ENCODE measurements at regions not wholly inside any gene's neighbourhood (a gene's known extent, or its start where the extent isn't known, plus 50 kb on each side); places are given as distances from the start of the nearest gene placed in this dataset.

- 0 out of 2 replicates have a peak, but pooled peaks cover 3% of the 10 kb centered on the region for H3K27me3 ChIP-seq (ENCODE audit: insufficient read depth, low read length)
- H3K4me1 ChIP-seq (ENCODE audit: control insufficient read depth, insufficient read depth, low read length, unreplicated experiment), result no peaks in the 10 kb centered on the region
- H3K79me2 ChIP-seq (ENCODE audit: control insufficient read depth, insufficient read depth, low read length, unreplicated experiment), result no peaks in the 10 kb centered on the region
- no peak overlapping the region for H3K4me3 ChIP-seq (ENCODE audit: low read depth, low read length)
- no peaks in the 10 kb centered on the region for H3K36me3 ChIP-seq (ENCODE audit: insufficient read depth, low read length)
- H3K27ac ChIP-seq (ENCODE audit: low read depth, low read length), result no peak overlapping the region
- no peak overlapping the region for H2AFZ ChIP-seq (ENCODE audit: low read length, unreplicated experiment)
These were observed 105.4 kb upstream of the CDH11 start for GRCh38 chr16:65227150-65227835.

DNA sequence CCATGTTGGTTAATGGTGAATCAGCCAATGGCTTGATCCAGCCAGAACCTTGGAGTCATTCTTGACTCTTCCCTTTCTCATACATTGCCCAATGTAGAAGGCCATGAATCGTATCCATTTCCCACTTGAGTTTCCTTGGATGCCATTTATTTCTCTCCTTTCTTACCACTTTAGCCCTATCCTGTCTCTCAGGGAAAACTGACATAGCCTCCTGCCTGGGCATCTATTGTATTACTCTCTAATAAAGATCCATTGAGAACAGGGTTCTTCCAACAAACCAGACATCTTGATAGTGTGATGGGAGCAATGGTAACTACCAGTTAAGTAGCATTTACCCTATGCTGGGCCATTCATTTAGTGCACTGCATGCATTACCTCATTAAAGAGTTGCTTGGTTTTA is 104.2 kb upstream of the CDH11 start:
- Histone ChIP-seq H3K27ac (ENCODE audit: low read depth, low read length) (no peak overlapping the region), H2AFZ (ENCODE audit: low read length, unreplicated experiment) (no peak overlapping the region), H3K4me3 (ENCODE audit: low read depth, low read length) (no peak overlapping the region), H3K36me3 (ENCODE audit: insufficient read depth, low read length) (no peaks in the 10 kb centered on the region), H3K27me3 (ENCODE audit: insufficient read depth, low read length) (0 out of 2 replicates have a peak, but pooled peaks cover 3% of the 10 kb centered on the region), H3K79me2 (ENCODE audit: control insufficient read depth, insufficient read depth, low read length, unreplicated experiment) (no peaks in the 10 kb centered on the region), H3K4me1 (ENCODE audit: control insufficient read depth, insufficient read depth, low read length, unreplicated experiment) (no peaks in the 10 kb centered on the region)

GRCh38 chr16:65225488-65225887 is 103.6 kb upstream of the CDH11 start:
- Histone ChIP-seq H3K36me3 (ENCODE audit: insufficient read depth, low read length) (no peaks in the 10 kb centered on the region), H3K4me1 (ENCODE audit: control insufficient read depth, insufficient read depth, low read length, unreplicated experiment) (no peaks in the 10 kb centered on the region), H3K27ac (ENCODE audit: low read depth, low read length) (no peak overlapping the region), H3K4me3 (ENCODE audit: low read depth, low read length) (no peak overlapping the region), H2AFZ (ENCODE audit: low read length, unreplicated experiment) (no peak overlapping the region), H3K79me2 (ENCODE audit: control insufficient read depth, insufficient read depth, low read length, unreplicated experiment) (no peaks in the 10 kb centered on the region), H3K27me3 (ENCODE audit: insufficient read depth, low read length) (0 out of 2 replicates have a peak, but pooled peaks cover 3% of the 10 kb centered on the region)

GRCh38 chr16:65224994-65225393 is 103.1 kb upstream of the CDH11 start:
- Histone ChIP-seq H3K4me1 (ENCODE audit: control insufficient read depth, insufficient read depth, low read length, unreplicated experiment) (no peaks in the 10 kb centered on the region), H3K27ac (ENCODE audit: low read depth, low read length) (no peak overlapping the region), H3K36me3 (ENCODE audit: insufficient read depth, low read length) (no peaks in the 10 kb centered on the region), H2AFZ (ENCODE audit: low read length, unreplicated experiment) (no peak overlapping the region), H3K79me2 (ENCODE audit: control insufficient read depth, insufficient read depth, low read length, unreplicated experiment) (no peaks in the 10 kb centered on the region), H3K27me3 (ENCODE audit: insufficient read depth, low read length) (0 out of 2 replicates have a peak, but pooled peaks cover 3% of the 10 kb centered on the region), H3K4me3 (ENCODE audit: low read depth, low read length) (no peak overlapping the region)

DNA sequence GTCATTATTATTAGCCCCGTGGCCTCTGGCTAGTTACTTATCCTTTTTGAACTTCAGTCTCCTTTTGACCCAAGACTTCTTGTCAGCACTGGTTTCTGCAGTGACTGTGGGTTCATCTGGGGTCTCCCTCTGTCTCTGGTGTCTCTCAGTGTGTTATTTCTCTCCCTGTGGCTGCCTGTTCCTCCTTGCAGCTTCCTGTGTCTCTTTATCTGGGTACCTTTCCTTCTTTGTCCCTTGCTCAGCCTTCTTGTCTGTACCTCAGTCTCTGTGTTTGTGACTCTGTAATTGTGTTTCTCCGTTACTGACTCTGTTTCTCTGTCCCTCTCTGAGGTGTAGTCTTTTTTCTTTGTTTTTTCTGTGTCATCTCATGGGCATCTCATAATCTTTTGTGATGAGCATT is 102.6 kb upstream of the CDH11 start:
- H3K4me3 ChIP-seq (ENCODE audit: low read depth, low read length), result no peak overlapping the region
- H3K36me3 ChIP-seq (ENCODE audit: insufficient read depth, low read length), result no peaks in the 10 kb centered on the region
- no peak overlapping the region for H3K27ac ChIP-seq (ENCODE audit: low read depth, low read length)
- H3K27me3 ChIP-seq (ENCODE audit: insufficient read depth, low read length), result 0 out of 2 replicates have a peak, but pooled peaks cover 3% of the 10 kb centered on the region
- no peaks in the 10 kb centered on the region for H3K79me2 ChIP-seq (ENCODE audit: control insufficient read depth, insufficient read depth, low read length, unreplicated experiment)
- no peaks in the 10 kb centered on the region for H3K4me1 ChIP-seq (ENCODE audit: control insufficient read depth, insufficient read depth, low read length, unreplicated experiment)
- no peak overlapping the region for H2AFZ ChIP-seq (ENCODE audit: low read length, unreplicated experiment)

DNA sequence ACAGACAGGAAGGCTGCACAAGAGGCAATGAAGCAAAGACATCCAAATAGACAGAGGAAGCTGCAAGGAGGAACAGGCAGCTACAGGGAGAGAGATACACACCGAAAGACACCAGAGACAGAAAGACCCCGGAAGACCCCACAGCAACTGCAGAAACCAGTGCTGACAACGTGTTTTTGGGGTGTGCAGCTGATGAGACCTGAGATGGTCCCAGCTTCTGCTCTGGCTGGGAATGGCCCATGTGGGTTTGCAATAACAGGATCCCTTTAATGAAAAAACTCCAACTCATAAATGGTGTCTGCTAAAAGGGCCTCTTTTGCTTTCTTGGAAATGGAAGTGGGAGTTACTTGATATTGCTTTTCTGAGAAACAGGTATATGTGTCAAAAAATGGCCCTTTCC is 101.5 kb upstream of the CDH11 start:
- 0 out of 2 replicates have a peak, but pooled peaks cover 3% of the 10 kb centered on the region for H3K27me3 ChIP-seq (ENCODE audit: insufficient read depth, low read length)
- no peaks in the 10 kb centered on the region for H3K4me1 ChIP-seq (ENCODE audit: control insufficient read depth, insufficient read depth, low read length, unreplicated experiment)
- H3K36me3 ChIP-seq (ENCODE audit: insufficient read depth, low read length), result no peaks in the 10 kb centered on the region
- H2AFZ ChIP-seq (ENCODE audit: low read length, unreplicated experiment), result no peak overlapping the region
- no peaks in the 10 kb centered on the region for H3K79me2 ChIP-seq (ENCODE audit: control insufficient read depth, insufficient read depth, low read length, unreplicated experiment)
- no peak overlapping the region for H3K4me3 ChIP-seq (ENCODE audit: low read depth, low read length)
- no peak overlapping the region for H3K27ac ChIP-seq (ENCODE audit: low read depth, low read length)

GRCh38 chr16:65222536-65222935 is 100.7 kb upstream of the CDH11 start:
- Histone ChIP-seq H3K27ac (ENCODE audit: low read depth, low read length) (no peak overlapping the region), H2AFZ (ENCODE audit: low read length, unreplicated experiment) (no peak overlapping the region), H3K36me3 (ENCODE audit: insufficient read depth, low read length) (no peaks in the 10 kb centered on the region), H3K4me1 (ENCODE audit: control insufficient read depth, insufficient read depth, low read length, unreplicated experiment) (no peaks in the 10 kb centered on the region), H3K79me2 (ENCODE audit: control insufficient read depth, insufficient read depth, low read length, unreplicated experiment) (no peaks in the 10 kb centered on the region), H3K4me3 (ENCODE audit: low read depth, low read length) (no peak overlapping the region), H3K27me3 (ENCODE audit: insufficient read depth, low read length) (0 out of 2 replicates have a peak, but pooled peaks cover 3% of the 10 kb centered on the region)

DNA sequence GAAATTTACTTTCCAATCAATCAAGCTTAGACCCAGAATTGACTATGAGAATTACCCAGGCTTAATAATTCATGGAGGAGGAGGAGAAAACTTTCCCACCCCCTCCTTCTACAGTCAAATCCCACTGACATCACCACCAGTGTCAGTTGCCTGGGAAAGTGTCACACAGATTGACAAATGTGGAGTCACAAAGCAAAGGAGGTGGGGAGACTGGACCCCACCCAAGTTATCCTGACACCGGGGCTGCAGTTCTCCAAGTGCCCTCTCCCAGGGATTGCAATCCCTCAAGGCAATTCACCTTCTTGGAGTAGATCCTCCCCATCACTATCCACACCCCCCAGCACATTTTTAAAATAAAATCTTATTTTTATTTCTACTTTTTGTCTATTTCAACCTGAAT is 100.2 kb upstream of the CDH11 start:
- no peak overlapping the region for H3K4me3 ChIP-seq (ENCODE audit: low read depth, low read length)
- H2AFZ ChIP-seq (ENCODE audit: low read length, unreplicated experiment), result no peak overlapping the region
- H3K36me3 ChIP-seq (ENCODE audit: insufficient read depth, low read length), result no peaks in the 10 kb centered on the region
- no peaks in the 10 kb centered on the region for H3K79me2 ChIP-seq (ENCODE audit: control insufficient read depth, insufficient read depth, low read length, unreplicated experiment)
- no peaks in the 10 kb centered on the region for H3K4me1 ChIP-seq (ENCODE audit: control insufficient read depth, insufficient read depth, low read length, unreplicated experiment)
- H3K27ac ChIP-seq (ENCODE audit: low read depth, low read length), result no peak overlapping the region
- H3K27me3 ChIP-seq (ENCODE audit: insufficient read depth, low read length), result 0 out of 2 replicates have a peak, but pooled peaks cover 3% of the 10 kb centered on the region

- H3K79me2 ChIP-seq (ENCODE audit: control insufficient read depth, insufficient read depth, low read length, unreplicated experiment), result no peaks in the 10 kb centered on the region
- H3K4me1 ChIP-seq (ENCODE audit: control insufficient read depth, insufficient read depth, low read length, unreplicated experiment), result no peaks in the 10 kb centered on the region
- no peaks in the 10 kb centered on the region for H3K27me3 ChIP-seq (ENCODE audit: insufficient read depth, low read length)
- H2AFZ ChIP-seq (ENCODE audit: low read length, unreplicated experiment), result no peak overlapping the region
- no peaks in the 10 kb centered on the region for H3K36me3 ChIP-seq (ENCODE audit: insufficient read depth, low read length)
- H3K27ac ChIP-seq (ENCODE audit: low read depth, low read length), result no peak overlapping the region
- no peak overlapping the region for H3K4me3 ChIP-seq (ENCODE audit: low read depth, low read length)
These were observed 97.9 kb upstream of the CDH11 start for GRCh38 chr16:65219786-65220185.

DNA sequence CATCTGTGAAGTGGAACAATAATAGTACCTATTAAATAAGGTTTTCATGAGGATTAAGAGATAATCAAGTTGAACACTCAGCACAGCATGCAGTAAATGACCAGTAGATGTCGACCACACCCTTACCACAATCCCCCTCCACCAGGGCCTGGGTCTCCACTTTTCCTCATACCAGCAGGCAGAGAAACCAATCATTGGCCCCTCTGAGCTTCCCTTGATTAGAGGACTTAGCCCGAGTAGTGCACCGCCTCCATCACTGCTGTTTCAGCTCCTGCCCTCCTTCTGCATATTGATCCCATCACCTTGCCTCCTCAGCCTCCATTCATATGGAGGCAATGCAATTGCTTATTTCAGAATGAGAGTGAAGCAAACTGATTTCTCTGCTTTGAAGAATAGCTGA is 96.5 kb upstream of the CDH11 start:
- H3K79me2 ChIP-seq (ENCODE audit: control insufficient read depth, insufficient read depth, low read length, unreplicated experiment), result no peaks in the 10 kb centered on the region
- H3K27me3 ChIP-seq (ENCODE audit: insufficient read depth, low read length), result no peaks in the 10 kb centered on the region
- no peaks in the 10 kb centered on the region for H3K36me3 ChIP-seq (ENCODE audit: insufficient read depth, low read length)
- no peak overlapping the region for H2AFZ ChIP-seq (ENCODE audit: low read length, unreplicated experiment)
- H3K27ac ChIP-seq (ENCODE audit: low read depth, low read length), result no peak overlapping the region
- no peak overlapping the region for H3K4me3 ChIP-seq (ENCODE audit: low read depth, low read length)
- no peaks in the 10 kb centered on the region for H3K4me1 ChIP-seq (ENCODE audit: control insufficient read depth, insufficient read depth, low read length, unreplicated experiment)

DNA sequence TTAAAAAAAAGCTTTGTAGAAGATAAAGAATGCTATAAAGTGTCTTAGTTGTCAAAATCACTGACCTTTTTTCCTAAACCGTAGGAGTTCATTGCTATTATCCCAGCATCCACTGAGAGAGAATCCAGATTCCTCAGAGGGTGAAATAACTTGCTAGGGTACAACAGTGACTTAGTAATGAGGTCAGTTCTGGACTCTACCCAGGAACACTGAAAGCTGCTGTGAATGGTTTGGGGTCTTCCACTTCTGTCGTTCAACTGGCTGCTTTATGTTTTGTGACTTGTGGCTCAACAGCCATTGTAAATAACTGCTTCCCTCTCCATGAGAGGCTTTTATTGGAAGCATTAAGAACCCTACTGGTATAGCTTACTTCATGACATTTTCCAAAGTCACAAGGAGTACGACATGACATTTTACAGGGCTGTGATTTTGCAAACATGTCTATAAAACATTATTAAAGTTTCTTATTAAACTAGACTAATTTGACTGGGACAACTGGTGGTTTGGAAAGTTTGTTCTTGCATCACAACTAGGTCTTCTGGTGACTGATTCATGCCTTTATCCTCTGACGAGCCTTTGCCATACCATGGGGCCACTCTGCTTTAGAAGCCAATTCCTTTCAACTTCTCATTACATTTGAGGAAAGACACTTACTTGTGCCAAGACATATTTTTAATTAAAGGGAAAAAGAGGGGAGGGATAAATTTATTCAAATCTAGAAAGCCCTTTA is 92.2 kb upstream of the CDH11 start:
- Histone ChIP-seq H2AFZ (ENCODE audit: low read length, unreplicated experiment) (no peak overlapping the region), H3K4me3 (ENCODE audit: low read depth, low read length) (no peak overlapping the region), H3K79me2 (ENCODE audit: control insufficient read depth, insufficient read depth, low read length, unreplicated experiment) (no peaks in the 10 kb centered on the region), H3K27me3 (ENCODE audit: insufficient read depth, low read length) (0 out of 2 replicates have a peak, but pooled peaks cover 5% of the 10 kb centered on the region), H3K4me1 (ENCODE audit: control insufficient read depth, insufficient read depth, low read length, unreplicated experiment) (no peaks in the 10 kb centered on the region), H3K27ac (ENCODE audit: low read depth, low read length) (no peak overlapping the region), H3K36me3 (ENCODE audit: insufficient read depth, low read length) (no peaks in the 10 kb centered on the region)
